A673 (cell line): ENCODE measurements at regions not wholly inside any gene's neighbourhood (a gene's known extent, or its start where the extent isn't known, plus 50 kb on each side); places are given as distances from the start of the nearest gene placed in this dataset.

ENCODE experiments used
- BruUV-seq: library from RNA; stranded (reverse); fragments of 400-500 nt; replicated peaks from 2 replicates; lab custom pipeline; 2021; lab: Mats Ljungman, UMichigan
- CTCF ChIA-PET: fragments of 300-600 bp; sonication (Branson Sonifier 250); formaldehyde crosslinking; loops from one replicate; lab custom pipeline; 2022; ENCODE audit warnings: antibody characterized with exemption; lab: Charles Lee
- POLR2A ChIA-PET: fragments of 300-600 bp; sonication (Branson Sonifier 250); formaldehyde crosslinking; loops from one replicate; lab custom pipeline; 2022; ENCODE audit warnings: antibody characterized with exemption; ENCODE audit not compliant: low non-redundant PET; lab: Charles Lee
- DNase-seq: peaks from one replicate; pipeline ENCODE4 v3.0.0-alpha.2; 2015; ENCODE audit warnings: low spot score
- H3K27ac ChIP-seq: fragments of 200-600 bp; sonication (generic); 2 replicates; pipeline ENCODE4 v1.5.1; 2016; ENCODE audit warnings: mixed run types, low read depth, mild to moderate bottlenecking, mixed read lengths, antibody characterized with exemption, low read length; ENCODE audit not compliant: poor library complexity, severe bottlenecking
- H3K27me3 ChIP-seq: fragments of 200-600 bp; sonication (generic); replicated peaks from 2 replicates; pipeline ENCODE4 v1.6.1; 2017; ENCODE audit warnings: mixed run types, low read depth, mild to moderate bottlenecking, mixed read lengths, antibody characterized with exemption, low read length; ENCODE audit not compliant: insufficient read depth, poor library complexity
- H3K36me3 ChIP-seq: fragments of 200-600 bp; sonication (generic); 2 replicates; pipeline ENCODE4 v1.6.1; 2016; ENCODE audit warnings: mixed run types, mild to moderate bottlenecking, mixed read lengths, antibody characterized with exemption, low read length; ENCODE audit not compliant: insufficient read depth, poor library complexity, severe bottlenecking
- H3K4me1 ChIP-seq: fragments of 200-600 bp; sonication (generic); 2 replicates; pipeline ENCODE4 v1.6.1; 2017; ENCODE audit warnings: mixed run types, mild to moderate bottlenecking, mixed read lengths, antibody characterized with exemption, low read length; ENCODE audit not compliant: insufficient read depth, poor library complexity, severe bottlenecking
- H3K4me3 ChIP-seq: fragments of 200-600 bp; sonication (generic); 2 replicates; pipeline ENCODE4 v1.5.1; 2016; ENCODE audit warnings: low read depth, mixed run types, mild to moderate bottlenecking, mixed read lengths, low read length; ENCODE audit not compliant: poor library complexity, severe bottlenecking
- H3K9me3 ChIP-seq: fragments of 200-600 bp; sonication (generic); 2 replicates; pipeline ENCODE4 v1.6.1; 2016; ENCODE audit warnings: mixed run types, low read depth, mild to moderate bottlenecking, mixed read lengths, antibody characterized with exemption, low read length; ENCODE audit not compliant: poor library complexity, severe bottlenecking
- CTCF ChIP-seq: fragments of 300-800, 200-600 bp; sonication (generic); conservative IDR thresholded peaks from 2 replicates; pipeline ENCODE4 v1.5.1; 2017; ENCODE audit warnings: low read depth, mild to moderate bottlenecking, antibody characterized with exemption, low read length, moderate library complexity, mixed read lengths
- EZH2 ChIP-seq: fragments of 200-600 bp; sonication (generic); IDR thresholded peaks from 2 replicates; pipeline ENCODE4 v1.6.1; 2017; ENCODE audit warnings: borderline replicate concordance, low read depth, mild to moderate bottlenecking, mixed read lengths, antibody characterized with exemption, low read length; ENCODE audit not compliant: poor library complexity, severe bottlenecking
- intact Hi-C: fragments of 100-400 bp; cut with micrococcal nuclease; formaldehyde crosslinking; loops from one replicate; pipeline ENCODE4 v1.10.0; 2022; ENCODE audit not compliant: unreplicated experiment

- Histone ChIP-seq H3K4me3 (no peak overlapping the region), H3K9me3 (no peaks in the 10 kb centered on the region), H3K27ac (no peak overlapping the region), H3K36me3 (no peaks in the 10 kb centered on the region), H3K27me3 (no peaks in the 10 kb centered on the region), H3K4me1 (no peaks in the 10 kb centered on the region)
- POLR2A ChIA-PET: no interaction called here
- BruUV-seq: no TSS peak
- DNase-seq: no peak
- intact Hi-C loops: no loop called here
- CTCF ChIA-PET: no interaction called here
- TF ChIP-seq CTCF: no peak
- TF ChIP-seq EZH2: no peak
Measured at GRCh38 chr5:154110107-154110453, 71.3 kb downstream of the MFAP3 start.

DNA sequence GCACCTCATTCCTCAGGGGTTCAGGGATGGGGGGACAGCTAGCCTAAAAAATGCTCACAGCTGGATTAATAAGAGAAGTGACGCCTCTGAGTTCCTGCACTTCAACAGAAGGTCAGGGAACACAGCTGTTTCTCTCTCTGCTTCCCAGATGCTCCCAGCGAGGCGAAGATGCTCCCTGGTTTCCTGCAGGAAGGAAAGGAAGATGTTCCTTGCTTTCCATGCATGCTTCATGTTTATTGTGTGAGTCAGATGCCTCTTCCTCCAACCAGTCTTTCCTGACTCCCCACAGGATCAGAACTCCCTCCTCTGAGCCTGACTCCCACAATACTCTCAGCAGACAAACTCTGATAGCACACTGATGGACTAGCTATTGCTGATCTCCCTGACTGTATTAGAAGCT, 71.9 kb downstream of the MFAP3 start:
- ChIA-PET POLR2A (no interaction called here), CTCF (no interaction called here)
- peak; percentile 4 for DNase-seq
- intact Hi-C loops: no loop called here
- no TSS peak for BruUV-seq
- TF ChIP-seq EZH2 (no peak), CTCF (no peak)
- no peaks in the 10 kb centered on the region for H3K36me3 ChIP-seq
- H3K4me1 ChIP-seq: no peaks in the 10 kb centered on the region
- H3K27me3 ChIP-seq: no peaks in the 10 kb centered on the region
- H3K9me3 ChIP-seq: no peaks in the 10 kb centered on the region
- no peak overlapping the region for H3K4me3 ChIP-seq
- H3K27ac ChIP-seq: no peak overlapping the region

DNA sequence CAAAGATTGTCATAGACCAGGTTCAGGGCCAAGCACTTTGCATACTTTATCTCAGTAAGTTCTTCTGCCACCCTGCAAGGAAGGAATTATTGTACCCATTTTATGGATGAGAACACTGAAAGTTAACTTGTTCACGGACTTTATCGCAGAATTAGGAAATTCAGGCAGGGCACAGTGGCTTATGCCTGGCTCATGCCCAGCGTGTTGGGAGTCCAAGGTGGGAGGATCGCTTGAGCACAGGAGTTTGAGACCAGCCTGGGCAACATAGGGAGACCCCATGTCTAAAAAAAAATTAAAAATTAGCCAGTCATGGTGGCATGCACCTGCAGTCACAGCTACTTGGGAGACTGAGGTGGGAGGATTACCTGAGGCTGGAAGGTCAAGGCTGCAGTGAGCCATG, 72.4 kb downstream of the MFAP3 start:
- TF ChIP-seq EZH2: no peak
- TF ChIP-seq CTCF: no peak
- H3K4me3 ChIP-seq: no peak overlapping the region
- intact Hi-C loops: no loop called here
- POLR2A ChIA-PET: no interaction called here
- no peak for DNase-seq
- no peaks in the 10 kb centered on the region for H3K36me3 ChIP-seq
- H3K27me3 ChIP-seq: no peaks in the 10 kb centered on the region
- H3K27ac ChIP-seq: no peak overlapping the region
- no peaks in the 10 kb centered on the region for H3K4me1 ChIP-seq
- no peaks in the 10 kb centered on the region for H3K9me3 ChIP-seq
- BruUV-seq: no TSS peak
- CTCF ChIA-PET: no interaction called here

- no peak for DNase-seq
- POLR2A ChIA-PET: no interaction called here
- BruUV-seq: no TSS peak
Measured at GRCh38 chr5:154112255-154112654, 73.5 kb downstream of the MFAP3 start.

More at GRCh38 chr5:154112255-154112654, 73.5 kb downstream of the MFAP3 start:
- Histone ChIP-seq H3K4me3 (no peak overlapping the region), H3K27ac (no peak overlapping the region), H3K27me3 (no peaks in the 10 kb centered on the region), H3K4me1 (no peaks in the 10 kb centered on the region), H3K36me3 (no peaks in the 10 kb centered on the region), H3K9me3 (no peaks in the 10 kb centered on the region)
- intact Hi-C loops: no loop called here
- CTCF ChIA-PET: no interaction called here
- TF ChIP-seq EZH2 (no peak), CTCF (no peak)
